ENCODE measurements at regions not wholly inside any gene's neighbourhood (a gene's known extent, or its start where the extent isn't known, plus 50 kb on each side); places are given as distances from the start of the nearest gene placed in this dataset.
"Not testable (repeated sequence)": the region's sequence is repeated elsewhere in the genome, so short reads cannot be mapped to it uniquely, and the experiment has no call there.

- Histone ChIP-seq H3K36me3 (no peaks in the 10 kb centered on the region), H3K27me3 (replicated peaks) (no peaks in the 10 kb centered on the region), H3K9me3 (replicated peaks) (no peaks in the 10 kb centered on the region), H3K27ac (peak overlapping the region; percentile 90), H3K4me1 (replicated peaks) (peaks cover 28% of the 10 kb centered on the region), H3K4me3 (no peak overlapping the region)
- peak in 1 of 2 experiments; percentile 44 for DNase-seq (ENCODE audit: low read depth in 1 of 2, low spot score in 2 of 2)
Observed at GRCh38 chr4:151486168-151486567, 77.2 kb downstream of the FHIP1A start.

GRCh38 chr4:151488968-151489367 lies 80.0 kb downstream of the FHIP1A start:
- Histone ChIP-seq H3K9me3 (replicated peaks) (no peaks in the 10 kb centered on the region), H3K27me3 (replicated peaks) (no peaks in the 10 kb centered on the region), H3K36me3 (no peaks in the 10 kb centered on the region), H3K4me1 (replicated peaks) (peaks cover 25% of the 10 kb centered on the region), H3K27ac (no peak overlapping the region), H3K4me3 (no peak overlapping the region)
- DNase-seq (ENCODE audit: low read depth in 1 of 2, low spot score in 2 of 2) = no peak

- Histone ChIP-seq H3K4me1 (replicated peaks) (peaks cover 19% of the 10 kb centered on the region), H3K27me3 (replicated peaks) (no peaks in the 10 kb centered on the region), H3K4me3 (no peak overlapping the region), H3K27ac (no peak overlapping the region), H3K9me3 (replicated peaks) (0 out of 2 replicates have a peak, but pooled peaks cover 4% of the 10 kb centered on the region), H3K36me3 (no peaks in the 10 kb centered on the region)
- DNase-seq (ENCODE audit: low read depth in 1 of 2, low spot score in 2 of 2) = no peak
Observed at GRCh38 chr4:151489462-151490203, 80.7 kb downstream of the FHIP1A start.

- not testable (repeated sequence) for H3K9me3 ChIP-seq (replicated peaks); H3K4me1 ChIP-seq (replicated peaks); H3K27ac ChIP-seq; H3K36me3 ChIP-seq; H3K4me3 ChIP-seq; H3K27me3 ChIP-seq (replicated peaks)
- peak in 1 of 2 experiments; percentile 5 for DNase-seq (ENCODE audit: low read depth in 1 of 2, low spot score in 2 of 2)
Observed at GRCh38 chr4:151495612-151496011, 86.6 kb downstream of the FHIP1A start.

- not testable (repeated sequence) for H3K4me1 ChIP-seq (replicated peaks); H3K27me3 ChIP-seq (replicated peaks); H3K4me3 ChIP-seq; H3K27ac ChIP-seq; H3K9me3 ChIP-seq (replicated peaks); DNase-seq (ENCODE audit: low read depth in 1 of 2, low spot score in 2 of 2); H3K36me3 ChIP-seq
Observed at GRCh38 chr4:151511548-151511947, 102.6 kb downstream of the FHIP1A start.

- H3K27ac ChIP-seq = no peak overlapping the region
- no peaks in the 10 kb centered on the region for H3K9me3 ChIP-seq (replicated peaks)
- no peaks in the 10 kb centered on the region for H3K27me3 ChIP-seq (replicated peaks)
- H3K4me1 ChIP-seq (replicated peaks) = peaks cover 14% of the 10 kb centered on the region
- H3K36me3 ChIP-seq = no peaks in the 10 kb centered on the region
- no peak for DNase-seq (ENCODE audit: low read depth in 1 of 2, low spot score in 2 of 2)
- H3K4me3 ChIP-seq = no peak overlapping the region
Observed at GRCh38 chr4:151517896-151518295, 108.9 kb downstream of the FHIP1A start.

- no peak overlapping the region for H3K27ac ChIP-seq
- peaks cover 18% of the 10 kb centered on the region for H3K4me1 ChIP-seq (replicated peaks)
- DNase-seq (ENCODE audit: low read depth in 1 of 2, low spot score in 2 of 2) = no peak
- H3K36me3 ChIP-seq = no peaks in the 10 kb centered on the region
- H3K27me3 ChIP-seq (replicated peaks) = no peaks in the 10 kb centered on the region
- H3K4me3 ChIP-seq = no peak overlapping the region
- no peaks in the 10 kb centered on the region for H3K9me3 ChIP-seq (replicated peaks)
Observed at GRCh38 chr4:151518359-151518758, 109.4 kb downstream of the FHIP1A start.

GRCh38 chr4:151519728-151520415 lies 110.9 kb downstream of the FHIP1A start:
- Histone ChIP-seq H3K4me3 (no peak overlapping the region), H3K27me3 (replicated peaks) (no peaks in the 10 kb centered on the region), H3K9me3 (replicated peaks) (no peaks in the 10 kb centered on the region), H3K36me3 (no peaks in the 10 kb centered on the region), H3K4me1 (replicated peaks) (peaks cover 20% of the 10 kb centered on the region), H3K27ac (no peak overlapping the region)
- no peak for DNase-seq (ENCODE audit: low read depth in 1 of 2, low spot score in 2 of 2)

- no peak overlapping the region for H3K4me3 ChIP-seq
- H3K36me3 ChIP-seq = no peaks in the 10 kb centered on the region
- no peaks in the 10 kb centered on the region for H3K9me3 ChIP-seq (replicated peaks)
- H3K27ac ChIP-seq = no peak overlapping the region
- peaks cover 20% of the 10 kb centered on the region for H3K4me1 ChIP-seq (replicated peaks)
- DNase-seq (ENCODE audit: low read depth in 1 of 2, low spot score in 2 of 2) = peak in 1 of 2 experiments; percentile 17
- H3K27me3 ChIP-seq (replicated peaks) = no peaks in the 10 kb centered on the region
Observed at GRCh38 chr4:151522866-151523519, 114.0 kb downstream of the FHIP1A start.

- peaks cover 20% of the 10 kb centered on the region for H3K4me1 ChIP-seq (replicated peaks)
- no peaks in the 10 kb centered on the region for H3K9me3 ChIP-seq (replicated peaks)
Observed at GRCh38 chr4:151524610-151525009, 115.6 kb downstream of the FHIP1A start.

GRCh38 chr4:151526489-151526888 lies 117.5 kb downstream of the FHIP1A start:
- DNase-seq (ENCODE audit: low read depth in 1 of 2, low spot score in 2 of 2); H3K27me3 ChIP-seq (replicated peaks); H3K9me3 ChIP-seq (replicated peaks); H3K27ac ChIP-seq; H3K36me3 ChIP-seq; H3K4me3 ChIP-seq: not testable (repeated sequence)
- peaks cover 26% of the 10 kb centered on the region for H3K4me1 ChIP-seq (replicated peaks)

More at GRCh38 chr4:151524610-151525009, 115.6 kb downstream of the FHIP1A start:
- no peaks in the 10 kb centered on the region for H3K36me3 ChIP-seq
- H3K27ac ChIP-seq = no peak overlapping the region
- no peak overlapping the region for H3K4me3 ChIP-seq
- DNase-seq (ENCODE audit: low read depth in 1 of 2, low spot score in 2 of 2) = no peak
- H3K27me3 ChIP-seq (replicated peaks) = no peaks in the 10 kb centered on the region

- no peaks in the 10 kb centered on the region for H3K9me3 ChIP-seq (replicated peaks)
- H3K4me1 ChIP-seq (replicated peaks) = peaks cover 14% of the 10 kb centered on the region
- no peaks in the 10 kb centered on the region for H3K27me3 ChIP-seq (replicated peaks)
- no peak overlapping the region for H3K4me3 ChIP-seq
- DNase-seq (ENCODE audit: low read depth in 1 of 2, low spot score in 2 of 2) = no peak
- no peaks in the 10 kb centered on the region for H3K36me3 ChIP-seq
- no peak overlapping the region for H3K27ac ChIP-seq
Observed at GRCh38 chr4:151527699-151528098, 118.7 kb downstream of the FHIP1A start.

- no peak overlapping the region for H3K27ac ChIP-seq
- no peaks in the 10 kb centered on the region for H3K27me3 ChIP-seq (replicated peaks)
- no peak for DNase-seq (ENCODE audit: low read depth in 1 of 2, low spot score in 2 of 2)
- H3K36me3 ChIP-seq = no peaks in the 10 kb centered on the region
- no peaks in the 10 kb centered on the region for H3K9me3 ChIP-seq (replicated peaks)
- H3K4me1 ChIP-seq (replicated peaks) = peaks cover 6% of the 10 kb centered on the region; the same call in 1 of the 2 replicates
- H3K4me3 ChIP-seq = no peak overlapping the region
Observed at GRCh38 chr4:151529187-151529586, 120.2 kb downstream of the FHIP1A start.

GRCh38 chr4:151530230-151530629 lies 121.3 kb downstream of the FHIP1A start:
- Histone ChIP-seq H3K4me1 (replicated peaks) (peaks cover 6% of the 10 kb centered on the region; the same call in 1 of the 2 replicates), H3K9me3 (replicated peaks) (no peaks in the 10 kb centered on the region), H3K4me3 (no peak overlapping the region), H3K27ac (no peak overlapping the region), H3K27me3 (replicated peaks) (no peaks in the 10 kb centered on the region), H3K36me3 (no peaks in the 10 kb centered on the region)
- DNase-seq (ENCODE audit: low read depth in 1 of 2, low spot score in 2 of 2) = no peak
